GM12892 (cell line): ENCODE measurements at regions not wholly inside any gene's neighbourhood (a gene's known extent, or its start where the extent isn't known, plus 50 kb on each side); places are given as distances from the start of the nearest gene placed in this dataset.

Source experiments
- POLR2A ChIP-seq: IDR thresholded peaks from 2 replicates; pipeline ENCODE4 v1.6.1; 2011; ENCODE audit warnings: low read depth, low read length, control low read depth
- TAF1 ChIP-seq: IDR thresholded peaks from 2 replicates; pipeline ENCODE4 v1.6.1; 2011; ENCODE audit warnings: low read depth, mild to moderate bottlenecking, control low read depth, low read length, borderline replicate concordance

GRCh38 chr2:51448911-51449310, 417.0 kb upstream of the NRXN1 start:
- TF ChIP-seq TAF1 (no peak), POLR2A (no peak)
